ENCODE measurements at regions not wholly inside any gene's neighbourhood (a gene's known extent, or its start where the extent isn't known, plus 50 kb on each side); places are given as distances from the start of the nearest gene placed in this dataset.

GRCh38 chr5:30475429-30475828, 718.1 kb upstream of the CDH6 start:
- Histone ChIP-seq H2BK15ac (ENCODE audit: low read depth, low read length) (no peak overlapping the region), H3K56ac (ENCODE audit: insufficient read length, low read depth, low read length) (no peak overlapping the region), H3K9ac (ENCODE audit: extremely low read depth, insufficient read length, low read length) (no peak overlapping the region), H2BK12ac (ENCODE audit: insufficient read length, low read depth, low read length) (no peak overlapping the region), H4K20me1 (ENCODE audit: control insufficient read depth, insufficient read depth, insufficient read length) (no peaks in the 10 kb centered on the region), H3K23ac (ENCODE audit: insufficient read length, low read depth, low read length) (no peak overlapping the region), H3K4me2 (ENCODE audit: insufficient read depth, insufficient read length, low read length) (no peak overlapping the region), H4K8ac (replicated peaks; ENCODE audit: insufficient read length, low read depth, low read length) (no peak overlapping the region), H3K4ac (ENCODE audit: low read depth, low read length) (no peak overlapping the region), H2BK120ac (ENCODE audit: low read depth, low read length, poor library complexity, severe bottlenecking) (no peak overlapping the region), H4K91ac (ENCODE audit: insufficient read length, low read depth, low read length) (no peak overlapping the region), H3K23me2 (ENCODE audit: insufficient read length, low read depth, low read length, poor library complexity, severe bottlenecking) (no peaks in the 10 kb centered on the region), H2AK5ac (ENCODE audit: insufficient read length, low read length) (no peak overlapping the region), H3K14ac (ENCODE audit: insufficient read depth, low read length) (no peak overlapping the region), H3K27ac (ENCODE audit: insufficient read length, low read depth, low read length) (no peak overlapping the region), H2AFZ (ENCODE audit: low read length) (no peak overlapping the region), H2BK5ac (ENCODE audit: insufficient read length, low read length) (no peak overlapping the region), H3K79me2 (ENCODE audit: insufficient read depth, low read length) (no peaks in the 10 kb centered on the region), H4K5ac (ENCODE audit: insufficient read length, low read depth, low read length) (no peak overlapping the region), H3K18ac (ENCODE audit: insufficient read length, low read depth, low read length) (no peak overlapping the region), H2BK20ac (ENCODE audit: low read depth, low read length, poor library complexity, severe bottlenecking) (no peak overlapping the region), H3T11ph (ENCODE audit: low read length) (no peak overlapping the region), H3K79me1 (ENCODE audit: insufficient read depth, low read depth, low read length, poor library complexity, severe bottlenecking) (no peaks in the 10 kb centered on the region), H3K9me3 (ENCODE audit: control insufficient read depth, low read depth, low read length) (peaks cover 9% of the 10 kb centered on the region), H3K27me3 (ENCODE audit: insufficient read depth, low read length) (no peaks in the 10 kb centered on the region), H3K4me1 (ENCODE audit: insufficient read depth, low read length) (no peaks in the 10 kb centered on the region)
- H3K27ac Mint-ChIP-seq: no peak overlapping the region
- DNase-seq: no peak
- H3K9me3 Mint-ChIP-seq: peaks cover 27 to 32% of the 10 kb centered on the region in 2 experiments
- TF ChIP-seq, protein P1, sequence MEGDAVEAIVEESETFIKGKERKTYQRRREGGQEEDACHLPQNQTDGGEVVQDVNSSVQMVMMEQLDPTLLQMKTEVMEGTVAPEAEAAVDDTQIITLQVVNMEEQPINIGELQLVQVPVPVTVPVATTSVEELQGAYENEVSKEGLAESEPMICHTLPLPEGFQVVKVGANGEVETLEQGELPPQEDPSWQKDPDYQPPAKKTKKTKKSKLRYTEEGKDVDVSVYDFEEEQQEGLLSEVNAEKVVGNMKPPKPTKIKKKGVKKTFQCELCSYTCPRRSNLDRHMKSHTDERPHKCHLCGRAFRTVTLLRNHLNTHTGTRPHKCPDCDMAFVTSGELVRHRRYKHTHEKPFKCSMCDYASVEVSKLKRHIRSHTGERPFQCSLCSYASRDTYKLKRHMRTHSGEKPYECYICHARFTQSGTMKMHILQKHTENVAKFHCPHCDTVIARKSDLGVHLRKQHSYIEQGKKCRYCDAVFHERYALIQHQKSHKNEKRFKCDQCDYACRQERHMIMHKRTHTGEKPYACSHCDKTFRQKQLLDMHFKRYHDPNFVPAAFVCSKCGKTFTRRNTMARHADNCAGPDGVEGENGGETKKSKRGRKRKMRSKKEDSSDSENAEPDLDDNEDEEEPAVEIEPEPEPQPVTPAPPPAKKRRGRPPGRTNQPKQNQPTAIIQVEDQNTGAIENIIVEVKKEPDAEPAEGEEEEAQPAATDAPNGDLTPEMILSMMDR (conservative IDR thresholded peaks at IDR 0.05): no peak
- peaks cover 12 to 27% (median 17%) of the 10 kb centered on the region in 3 experiments for H3K36me3 Mint-ChIP-seq (ENCODE audit: insufficient read depth in 1 of 3, low read depth in 3 of 3)
- no CpG with 5 or more reads among the region's 4 CpGs for WGBS (ENCODE audit: extremely low coverage, insufficient read length, low lambda C conversion rate)
- H3K4me3 Mint-ChIP-seq: no peak overlapping the region
- H3K4me1 Mint-ChIP-seq: no peaks in the 10 kb centered on the region
- no peaks in the 10 kb centered on the region for H3K27me3 Mint-ChIP-seq (ENCODE audit: low read depth)

All from H9 (cell line).